HepG2 (cell line): ENCODE measurements at regions not wholly inside any gene's neighbourhood (a gene's known extent, or its start where the extent isn't known, plus 50 kb on each side); places are given as distances from the start of the nearest gene placed in this dataset.

ENCODE experiments used
- ATAC-seq: fragments of 200-7000 bp; cut with Tn5 transposase; 3 replicates; pipeline ENCODE4 v1.9.1; 2020; ENCODE audit warnings: mild to moderate bottlenecking, moderate library complexity
- BruUV-seq: library from RNA; stranded (reverse); fragments of 400-500 nt; replicated peaks from 2 replicates; lab custom pipeline; 2021; lab: Mats Ljungman, UMichigan
- CTCF ChIA-PET: fragments of 300-600 bp; formaldehyde crosslinking; extraction: SDS; loops from one replicate; lab custom pipeline; 2021; ENCODE audit warnings: low total read pairs, inconsistent platforms, low intra/inter-chr PET ratio; lab: Yijun Ruan, JAX
- POLR2A ChIA-PET: fragments of 350-600 bp; sonication (Branson Sonifier 250); formaldehyde crosslinking; loops from one replicate; lab custom pipeline; 2020; ENCODE audit warnings: antibody characterized with exemption, inconsistent platforms; lab: Yijun Ruan, JAX
- DNase-seq: peaks from one replicate; pipeline ENCODE4 v3.0.0-alpha.2; 2015; ENCODE audit warnings: low spot score
- FAIRE-seq: peaks from 3 replicates; lab custom pipeline; 2011; peaks lifted over from hg19 to GRCh38; lab: Jason Lieb, UNC
- H2AFZ ChIP-seq: one replicate; pipeline ENCODE4 v1.6.1; 2011; ENCODE audit warnings: low read length, inconsistent platforms
- H3K27ac ChIP-seq: fragments of 300-600 bp; 3 replicates; pipeline ENCODE4 v1.8.0; 2011; ENCODE audit warnings: mixed run types, mild to moderate bottlenecking, mixed read lengths, low read length, inconsistent platforms; ENCODE audit not compliant: insufficient read depth; ENCODE audit errors: extremely low read length
- H3K27me3 ChIP-seq, 2 experiments: fragments of 200-600 bp in 1 of 2; 2 replicates in 1 of 2; 3 replicates in 1 of 2; pipeline versions ENCODE4 v1.6.0 to v1.8.0; 2011; ENCODE audit warnings: low read length in 2 of 2, mild to moderate bottlenecking in 2 of 2, moderate library complexity in 2 of 2, inconsistent platforms in 1 of 2; ENCODE audit not compliant: insufficient read depth in 2 of 2, control insufficient read depth in 1 of 2
- H3K36me3 ChIP-seq, 2 experiments: fragments of 200-600 bp in 1 of 2; replicated peaks in 1 of 2; 2 replicates in 1 of 2; 3 replicates in 1 of 2; pipeline versions ENCODE4 v1.5.1 to v1.8.0; 2011; ENCODE audit warnings: low read length in 2 of 2, inconsistent platforms in 1 of 2; ENCODE audit not compliant: insufficient read depth in 2 of 2, control insufficient read depth in 1 of 2
- H3K4me1 ChIP-seq: 2 replicates; pipeline ENCODE4 v1.5.1; 2012; ENCODE audit warnings: low read length, inconsistent platforms; ENCODE audit not compliant: insufficient read depth
- H3K4me2 ChIP-seq: 2 replicates; pipeline ENCODE4 v1.6.0; 2011; ENCODE audit warnings: low read depth, low read length, inconsistent platforms
- H3K4me3 ChIP-seq, 3 experiments: fragments of 200-600 bp in 1 of 3; sonication (generic), shearing (Covaris generic) in 1 of 3; replicated peaks in 1 of 3; 2 replicates each; pipeline ENCODE4 v1.5.1; 2011 to 2016; ENCODE audit warnings: low read length in 3 of 3, inconsistent platforms in 2 of 3, low read depth in 2 of 3, mild to moderate bottlenecking in 2 of 3, control low read depth in 1 of 3, mixed read lengths in 1 of 3; ENCODE audit not compliant: insufficient read depth in 1 of 3
- H3K79me2 ChIP-seq: one replicate; pipeline ENCODE4 v1.6.1; 2011; ENCODE audit warnings: low read length, inconsistent platforms; ENCODE audit not compliant: insufficient read depth
- H3K9ac ChIP-seq: 2 replicates; pipeline ENCODE4 v1.6.0; 2011; ENCODE audit warnings: mild to moderate bottlenecking, low read depth, low read length, inconsistent platforms; ENCODE audit not compliant: insufficient read depth
- H3K9me3 ChIP-seq: 2 replicates; pipeline ENCODE4 v1.5.1; 2012; ENCODE audit warnings: mild to moderate bottlenecking, low read length
- H4K20me1 ChIP-seq: 2 replicates; pipeline ENCODE4 v1.6.0; 2011; ENCODE audit warnings: inconsistent platforms, mild to moderate bottlenecking, low read length, moderate library complexity; ENCODE audit not compliant: insufficient read depth
- CREB1 ChIP-seq, 2 experiments: fragments of 450-650 bp in 1 of 2; IDR thresholded peaks; 2 replicates each; pipeline ENCODE4 v1.6.1; 2016 to 2017; ENCODE audit warnings: control low read depth in 1 of 2, mild to moderate bottlenecking in 1 of 2, missing compliant biosample characterization in 1 of 2, missing genetic modification characterization in 1 of 2
- HHEX ChIP-seq: IDR thresholded peaks from 2 replicates; pipeline ENCODE4 v1.6.1; 2016; ENCODE audit warnings: control low read depth
- HMG20B ChIP-seq: conservative IDR thresholded peaks from 2 replicates; pipeline ENCODE4 v1.6.1; 2016; ENCODE audit warnings: missing genetic modification reagents, missing compliant biosample characterization
- PAX8 ChIP-seq: sonication (generic); formaldehyde crosslinking; IDR thresholded peaks from 2 replicates; pipeline ENCODE4 v1.8.0; 2022; ENCODE audit warnings: mild to moderate bottlenecking, missing genetic modification reagents, borderline replicate concordance
- SKI ChIP-seq: fragments of 450-650 bp; IDR thresholded peaks from one replicate; pipeline ENCODE4 v1.6.1; 2018; ENCODE audit warnings: mild to moderate bottlenecking; ENCODE audit not compliant: partially characterized antibody
- YEATS4 ChIP-seq: sonication (generic); formaldehyde crosslinking; IDR thresholded peaks from 2 replicates; pipeline ENCODE4 v1.4.0; 2020; ENCODE audit warnings: missing genetic modification reagents, borderline replicate concordance
- ZNF557 ChIP-seq: sonication (generic); formaldehyde crosslinking; IDR thresholded peaks from 2 replicates; pipeline ENCODE4 v1.4.0; 2020; ENCODE audit warnings: missing genetic modification reagents
- ZNF800 ChIP-seq: sonication (generic); formaldehyde crosslinking; IDR thresholded peaks from 2 replicates; pipeline ENCODE4 v1.4.0; 2020; ENCODE audit warnings: missing genetic modification reagents
- ZSCAN5A ChIP-seq: sonication (generic); formaldehyde crosslinking; IDR thresholded peaks from 2 replicates; pipeline ENCODE4 v1.8.0; 2022; ENCODE audit warnings: mild to moderate bottlenecking, missing genetic modification reagents, borderline replicate concordance
- WGBS: methylation state at CpG from one replicate; pipeline ENCODE4 v1.1.6; 2017; ENCODE audit warnings: low lambda C conversion rate; 5-methylcytosine and 5-hydroxymethylcytosine counted together
- in situ Hi-C: cut with HindIII; loops from 2 replicates; pipeline ENCODE4 v1.10.0; 2017; ENCODE audit warnings: low pct_unique_long_range_greater_than_20kb; ENCODE audit not compliant: extremely low pct_ligation_motif_present
- intact Hi-C: fragments of 100-400 bp; cut with micrococcal nuclease; formaldehyde crosslinking; loops from one replicate; pipeline ENCODE4 v1.10.0; 2022; ENCODE audit not compliant: unreplicated experiment

GRCh38 chr7:46850563-46851330 is 731.2 kb downstream of the TNS3 start:
- in situ Hi-C loops = no loop called here
- Histone ChIP-seq H3K9me3 (no peaks in the 10 kb centered on the region), H4K20me1 (no peaks in the 10 kb centered on the region), H3K36me3 (no peaks in the 10 kb centered on the region), H3K27ac (no peak overlapping the region), H3K4me1 (no peaks in the 10 kb centered on the region), H3K4me2 (no peak overlapping the region), H2AFZ (no peak overlapping the region), H3K27me3 (no peaks in the 10 kb centered on the region), H3K79me2 (no peaks in the 10 kb centered on the region), H3K9ac (no peak overlapping the region), H3K4me3 (no peak overlapping the region)
- TF ChIP-seq ZNF557 = no peak
- no peak for TF ChIP-seq HMG20B (CRISPR knock-in tag)
- TF ChIP-seq YEATS4 (CRISPR knock-in tag) = no peak
- no peak for TF ChIP-seq HHEX (CRISPR knock-in tag)
- TF ChIP-seq SKI = no peak
- no peak for TF ChIP-seq PAX8
- TF ChIP-seq ZNF800 = no peak
- TF ChIP-seq CREB1 (IDR thresholded peaks at IDR 0.05) = 0 out of 2 replicates have a peak, but pooled peaks have one; percentile 21
- TF ChIP-seq CREB1 (CRISPR knock-in tag; IDR thresholded peaks at IDR 0.05) = no peak
- no peak for TF ChIP-seq ZSCAN5A (CRISPR knock-in tag)
- no TSS peak for BruUV-seq
- intact Hi-C loops = no loop called here
- POLR2A ChIA-PET = no interaction called here
- ATAC-seq = no peak
- 16% methylated on average over 9 of the region's 10 CpGs for WGBS
- FAIRE-seq = no peak
- no peak for DNase-seq
- CTCF ChIA-PET = no interaction called here
